ENCODE measurements at regions not wholly inside any gene's neighbourhood (a gene's known extent, or its start where the extent isn't known, plus 50 kb on each side); places are given as distances from the start of the nearest gene placed in this dataset.

DNA sequence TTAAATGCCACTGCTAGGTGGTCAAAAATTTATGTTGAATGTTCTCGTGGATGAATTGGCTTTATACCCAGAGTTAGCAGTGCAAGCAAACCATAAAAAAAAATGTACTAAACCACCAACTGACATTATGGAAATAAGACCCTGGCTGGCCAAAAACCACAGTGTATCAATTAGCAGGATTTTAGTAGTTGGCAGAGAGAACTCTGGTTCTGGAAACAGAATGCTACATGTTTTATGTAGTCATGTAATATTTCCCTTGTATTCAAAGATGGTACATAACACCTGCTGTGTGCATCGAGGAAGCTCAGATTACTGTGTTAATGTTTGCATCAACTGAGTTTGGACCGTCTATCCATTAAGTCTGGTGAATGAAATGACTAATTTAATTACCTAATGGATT lies 618.5 kb downstream of the CCSER2 start:
- TF ChIP-seq POLR2A (IDR thresholded peaks at IDR 0.05) (no peak), CTCF (IDR thresholded peaks at IDR 0.05) (no peak)
